AG04449 (cell line): ENCODE measurements at regions not wholly inside any gene's neighbourhood (a gene's known extent, or its start where the extent isn't known, plus 50 kb on each side); places are given as distances from the start of the nearest gene placed in this dataset.

Source experiments
- CTCF ChIA-PET: fragments of 350-600 bp; formaldehyde crosslinking; extraction: SDS; loops from one replicate; lab custom pipeline; 2021; ENCODE audit warnings: antibody characterized with exemption; lab: Yijun Ruan, JAX
- POLR2A ChIA-PET: fragments of 400-600, 350-600 bp; formaldehyde crosslinking; extraction: SDS; loops from one replicate; lab custom pipeline; 2020; ENCODE audit warnings: antibody characterized with exemption, inconsistent platforms; lab: Yijun Ruan, JAX
- DNase-seq: peaks from one replicate; pipeline ENCODE4 v3.0.0-alpha.2; 2010; ENCODE audit warnings: low read depth, low spot score
- H3K4me3 ChIP-seq: 2 replicates; pipeline ENCODE4 v1.5.1; 2011; ENCODE audit warnings: low read depth, mild to moderate bottlenecking, control low read depth, low read length
- TF ChIP-seq, protein P1 (sequence below): IDR thresholded peaks from one replicate; pipeline ENCODE4 v1.5.1; 2011; ENCODE audit warnings: mild to moderate bottlenecking, moderate library complexity, low read length, control low read depth, inconsistent platforms; ENCODE audit not compliant: insufficient read depth; ENCODE audit errors: missing control alignments

GRCh38 chr19:28917621-28918020 lies 295.3 kb downstream of the UQCRFS1 start:
- H3K4me3 ChIP-seq = no peak overlapping the region
- CTCF ChIA-PET = no interaction called here
- POLR2A ChIA-PET = interaction anchor here (1.0 kb wide), 1 partner anchor 11 kb away, joined by 3 read pairs; no protein-coding TSS in a partner anchor
- TF ChIP-seq, protein P1, sequence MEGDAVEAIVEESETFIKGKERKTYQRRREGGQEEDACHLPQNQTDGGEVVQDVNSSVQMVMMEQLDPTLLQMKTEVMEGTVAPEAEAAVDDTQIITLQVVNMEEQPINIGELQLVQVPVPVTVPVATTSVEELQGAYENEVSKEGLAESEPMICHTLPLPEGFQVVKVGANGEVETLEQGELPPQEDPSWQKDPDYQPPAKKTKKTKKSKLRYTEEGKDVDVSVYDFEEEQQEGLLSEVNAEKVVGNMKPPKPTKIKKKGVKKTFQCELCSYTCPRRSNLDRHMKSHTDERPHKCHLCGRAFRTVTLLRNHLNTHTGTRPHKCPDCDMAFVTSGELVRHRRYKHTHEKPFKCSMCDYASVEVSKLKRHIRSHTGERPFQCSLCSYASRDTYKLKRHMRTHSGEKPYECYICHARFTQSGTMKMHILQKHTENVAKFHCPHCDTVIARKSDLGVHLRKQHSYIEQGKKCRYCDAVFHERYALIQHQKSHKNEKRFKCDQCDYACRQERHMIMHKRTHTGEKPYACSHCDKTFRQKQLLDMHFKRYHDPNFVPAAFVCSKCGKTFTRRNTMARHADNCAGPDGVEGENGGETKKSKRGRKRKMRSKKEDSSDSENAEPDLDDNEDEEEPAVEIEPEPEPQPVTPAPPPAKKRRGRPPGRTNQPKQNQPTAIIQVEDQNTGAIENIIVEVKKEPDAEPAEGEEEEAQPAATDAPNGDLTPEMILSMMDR = no peak
- no peak for DNase-seq

- ChIA-PET POLR2A (no interaction called here), CTCF (interaction anchor here (0.6 kb wide), 1 partner anchor 21 kb away, joined by 3 read pairs; no protein-coding TSS in a partner anchor)
- no peak overlapping the region for H3K4me3 ChIP-seq
These were observed 297.1 kb downstream of the UQCRFS1 start for GRCh38 chr19:28915737-28916460.

DNA sequence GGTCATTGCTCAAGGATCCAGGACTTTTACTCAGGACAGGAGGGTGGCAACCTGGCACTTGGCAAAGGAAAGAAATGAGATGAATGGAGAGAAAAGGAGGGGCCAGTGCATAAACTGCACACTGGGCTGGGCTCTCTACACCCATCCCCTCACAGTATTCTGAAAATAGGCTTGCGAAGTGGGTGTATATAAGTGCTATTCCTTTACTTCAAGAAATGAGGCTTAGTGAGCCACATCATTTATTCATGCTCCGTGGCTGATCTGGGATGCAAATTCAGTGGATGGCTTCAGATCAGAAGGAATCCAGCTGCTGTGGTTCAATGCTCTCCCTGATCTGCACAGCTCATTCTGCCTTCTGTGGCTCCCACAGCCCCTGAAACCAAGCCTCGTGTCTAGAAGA lies 297.7 kb downstream of the UQCRFS1 start:
- CTCF ChIA-PET = no interaction called here
- TF ChIP-seq, protein P1 = no peak
- POLR2A ChIA-PET = no interaction called here
- H3K4me3 ChIP-seq = no peak overlapping the region
- DNase-seq = no peak

More at GRCh38 chr19:28915737-28916460, 297.1 kb downstream of the UQCRFS1 start:
- TF ChIP-seq, protein P1 = no peak
- no peak for DNase-seq

GRCh38 chr19:28914173-28914572 lies 298.8 kb downstream of the UQCRFS1 start:
- ChIA-PET CTCF (interaction anchor here (1.0 kb wide), 1 partner anchor 9 kb away, joined by 3 read pairs; no protein-coding TSS in a partner anchor), POLR2A (no interaction called here)
- H3K4me3 ChIP-seq = no peak overlapping the region
- TF ChIP-seq, protein P1 = no peak
- DNase-seq = no peak

DNA sequence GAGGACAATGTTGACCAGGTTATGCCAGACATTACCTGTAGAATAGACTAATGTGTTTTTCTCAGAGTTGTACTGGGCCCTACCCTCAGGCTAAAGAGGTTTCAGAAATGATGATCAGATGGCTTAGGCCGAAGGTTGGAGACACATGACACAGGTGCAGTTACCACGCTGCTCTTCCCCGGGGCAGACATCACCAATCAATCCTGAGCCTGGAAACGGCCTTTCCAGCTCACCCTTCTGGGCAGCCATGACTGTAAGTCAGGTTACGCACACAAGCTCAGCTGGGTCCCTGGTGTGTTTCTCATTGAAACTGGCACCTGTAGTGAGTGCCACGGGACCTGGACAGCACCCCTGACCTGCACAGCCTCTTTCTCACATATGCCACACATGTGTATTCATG lies 299.3 kb downstream of the UQCRFS1 start:
- TF ChIP-seq, protein P1 = no peak
- no peak for DNase-seq
- ChIA-PET CTCF (interaction anchor here (1.0 kb wide), 1 partner anchor 9 kb away, joined by 3 read pairs; no protein-coding TSS in a partner anchor), POLR2A (no interaction called here)
- no peak overlapping the region for H3K4me3 ChIP-seq

- CTCF ChIA-PET = interaction anchor here (1.2 kb wide), 1 partner anchor 14 kb away, joined by 3 read pairs; no protein-coding TSS in a partner anchor
- TF ChIP-seq, protein P1 = no peak
- DNase-seq = no peak
- H3K4me3 ChIP-seq = no peak overlapping the region
- POLR2A ChIA-PET = no interaction called here
These were observed 304.0 kb downstream of the UQCRFS1 start for GRCh38 chr19:28908941-28909340.
